ENCODE measurements at regions not wholly inside any gene's neighbourhood (a gene's known extent, or its start where the extent isn't known, plus 50 kb on each side); places are given as distances from the start of the nearest gene placed in this dataset.

DNA sequence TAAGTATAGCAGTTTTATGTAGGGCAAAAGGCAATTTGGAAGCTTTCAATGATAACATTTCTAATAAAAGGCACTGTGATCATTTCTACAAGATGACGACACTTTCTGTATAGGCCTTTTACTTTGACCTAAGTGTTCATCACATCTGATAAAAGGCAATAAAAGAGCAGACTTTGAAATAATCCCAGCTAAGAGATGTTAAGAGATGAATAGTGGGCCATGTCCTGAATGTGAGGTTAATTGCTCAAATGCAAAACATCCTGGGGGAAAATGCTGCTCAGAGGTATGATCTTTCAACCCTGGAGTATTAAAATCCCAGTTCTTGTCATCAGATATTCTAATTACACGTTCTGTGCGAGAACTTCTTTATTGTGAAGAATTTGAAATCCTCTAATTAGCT is 677.6 kb downstream of the SOCS6 start:
- no peaks in the 10 kb centered on the region for H3K36me3 ChIP-seq (ENCODE audit: control insufficient read depth, insufficient read depth, low read length)
- DNase-seq (ENCODE audit: low read depth, low spot score): no peak

DNA sequence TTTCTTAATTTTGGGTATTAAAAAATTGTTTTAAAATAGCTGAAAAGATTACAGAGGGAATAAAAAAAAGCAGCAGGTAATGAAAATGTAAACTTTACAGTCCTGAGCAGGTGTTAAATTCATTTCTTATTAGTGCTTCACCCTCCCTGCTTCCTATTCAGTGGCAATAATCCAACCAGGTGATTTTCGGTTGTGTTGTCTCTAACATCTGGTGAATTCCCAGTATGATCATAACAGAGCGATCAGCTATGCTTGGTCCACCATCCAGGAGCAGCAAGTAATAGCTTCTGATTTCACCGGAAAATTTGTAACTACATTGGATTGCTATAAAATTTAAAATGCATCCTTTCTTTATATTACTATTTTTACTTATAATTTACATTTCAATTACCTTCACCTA is 673.1 kb downstream of the SOCS6 start:
- Histone ChIP-seq H3K36me3 (ENCODE audit: control insufficient read depth, insufficient read depth, low read length) (no peaks in the 10 kb centered on the region), H3K4me1 (ENCODE audit: control insufficient read depth, insufficient read depth, low read length) (no peaks in the 10 kb centered on the region), H3K27me3 (ENCODE audit: control insufficient read depth, insufficient read depth, low read length) (no peaks in the 10 kb centered on the region), H3K9me3 (ENCODE audit: control insufficient read depth, insufficient read depth, low read length) (peaks cover 9% of the 10 kb centered on the region), H3K27ac (ENCODE audit: low read length) (no peak overlapping the region), H3K4me3 (ENCODE audit: low read length) (no peak overlapping the region)
- no peak for DNase-seq (ENCODE audit: low read depth, low spot score)
- no CpG with 5 or more reads among the region's 3 CpGs for WGBS (ENCODE audit: insufficient coverage, insufficient read length)

More for the DNA sequence above, 677.6 kb downstream of the SOCS6 start:
- H3K27ac ChIP-seq (ENCODE audit: low read length): no peak overlapping the region
- no peaks in the 10 kb centered on the region for H3K27me3 ChIP-seq (ENCODE audit: control insufficient read depth, insufficient read depth, low read length)
- no CpG with 5 or more reads among the region's 3 CpGs for WGBS (ENCODE audit: insufficient coverage, insufficient read length)
- no peak overlapping the region for H3K4me3 ChIP-seq (ENCODE audit: low read length)
- peaks cover 6% of the 10 kb centered on the region for H3K9me3 ChIP-seq (ENCODE audit: control insufficient read depth, insufficient read depth, low read length)
- H3K4me1 ChIP-seq (ENCODE audit: control insufficient read depth, insufficient read depth, low read length): no peaks in the 10 kb centered on the region

DNA sequence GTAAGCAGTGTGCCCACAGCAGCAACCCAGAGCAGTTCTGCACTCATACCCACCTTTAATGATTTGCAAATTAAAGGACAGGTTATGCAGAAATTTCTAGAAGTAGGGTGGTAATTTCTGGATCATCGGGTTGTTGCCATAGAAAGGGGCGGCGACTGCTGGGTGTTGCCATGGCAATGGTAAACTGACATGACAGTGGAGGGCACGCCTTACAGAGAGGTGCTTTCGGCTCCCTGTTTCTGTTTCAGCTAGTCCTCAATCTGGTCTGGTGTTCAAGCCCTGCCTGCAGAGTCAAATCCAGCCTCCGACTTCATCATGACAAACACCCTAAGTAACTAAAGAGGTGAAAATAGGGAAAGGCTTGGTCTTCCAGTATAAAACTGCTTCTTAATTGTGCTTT is 667.7 kb downstream of the SOCS6 start:
- DNase-seq (ENCODE audit: low read depth, low spot score): no peak
- no peaks in the 10 kb centered on the region for H3K27me3 ChIP-seq (ENCODE audit: control insufficient read depth, insufficient read depth, low read length)
- no CpG with 5 or more reads among the region's 6 CpGs for WGBS (ENCODE audit: insufficient coverage, insufficient read length)
- no peak overlapping the region for H3K4me3 ChIP-seq (ENCODE audit: low read length)
- no peaks in the 10 kb centered on the region for H3K36me3 ChIP-seq (ENCODE audit: control insufficient read depth, insufficient read depth, low read length)
- no peaks in the 10 kb centered on the region for H3K4me1 ChIP-seq (ENCODE audit: control insufficient read depth, insufficient read depth, low read length)
- H3K9me3 ChIP-seq (ENCODE audit: control insufficient read depth, insufficient read depth, low read length): peaks cover 10% of the 10 kb centered on the region
- H3K27ac ChIP-seq (ENCODE audit: low read length): no peak overlapping the region

DNA sequence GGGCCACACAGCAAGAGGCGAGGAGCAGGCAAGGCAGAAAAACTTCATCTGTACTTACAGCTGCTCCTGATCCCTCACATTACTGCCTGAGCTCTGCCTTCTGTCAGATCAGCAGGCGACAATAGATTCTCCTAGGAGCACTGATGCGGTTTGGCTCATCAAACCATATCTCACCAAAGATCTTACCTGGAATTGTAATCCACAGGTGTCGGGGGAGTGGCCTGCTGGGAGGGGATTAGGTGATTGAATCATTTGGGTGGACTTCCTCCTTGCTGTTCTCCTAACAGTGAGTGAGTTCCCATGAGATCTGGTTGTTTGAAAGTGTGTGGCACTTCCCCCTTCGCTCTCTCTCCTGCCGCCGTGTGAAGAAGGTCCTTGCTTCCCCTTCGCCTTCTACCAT is 647.3 kb downstream of the SOCS6 start:
- Histone ChIP-seq H3K4me3 (ENCODE audit: low read length) (no peak overlapping the region), H3K27ac (ENCODE audit: low read length) (no peak overlapping the region), H3K4me1 (ENCODE audit: control insufficient read depth, insufficient read depth, low read length) (no peaks in the 10 kb centered on the region), H3K27me3 (ENCODE audit: control insufficient read depth, insufficient read depth, low read length) (no peaks in the 10 kb centered on the region), H3K9me3 (ENCODE audit: control insufficient read depth, insufficient read depth, low read length) (peaks cover 2% of the 10 kb centered on the region; the same call in 1 of the 2 replicates), H3K36me3 (ENCODE audit: control insufficient read depth, insufficient read depth, low read length) (no peaks in the 10 kb centered on the region)
- no peak for DNase-seq (ENCODE audit: low read depth, low spot score)
- no CpG with 5 or more reads among the region's 8 CpGs for WGBS (ENCODE audit: insufficient coverage, insufficient read length)

DNA sequence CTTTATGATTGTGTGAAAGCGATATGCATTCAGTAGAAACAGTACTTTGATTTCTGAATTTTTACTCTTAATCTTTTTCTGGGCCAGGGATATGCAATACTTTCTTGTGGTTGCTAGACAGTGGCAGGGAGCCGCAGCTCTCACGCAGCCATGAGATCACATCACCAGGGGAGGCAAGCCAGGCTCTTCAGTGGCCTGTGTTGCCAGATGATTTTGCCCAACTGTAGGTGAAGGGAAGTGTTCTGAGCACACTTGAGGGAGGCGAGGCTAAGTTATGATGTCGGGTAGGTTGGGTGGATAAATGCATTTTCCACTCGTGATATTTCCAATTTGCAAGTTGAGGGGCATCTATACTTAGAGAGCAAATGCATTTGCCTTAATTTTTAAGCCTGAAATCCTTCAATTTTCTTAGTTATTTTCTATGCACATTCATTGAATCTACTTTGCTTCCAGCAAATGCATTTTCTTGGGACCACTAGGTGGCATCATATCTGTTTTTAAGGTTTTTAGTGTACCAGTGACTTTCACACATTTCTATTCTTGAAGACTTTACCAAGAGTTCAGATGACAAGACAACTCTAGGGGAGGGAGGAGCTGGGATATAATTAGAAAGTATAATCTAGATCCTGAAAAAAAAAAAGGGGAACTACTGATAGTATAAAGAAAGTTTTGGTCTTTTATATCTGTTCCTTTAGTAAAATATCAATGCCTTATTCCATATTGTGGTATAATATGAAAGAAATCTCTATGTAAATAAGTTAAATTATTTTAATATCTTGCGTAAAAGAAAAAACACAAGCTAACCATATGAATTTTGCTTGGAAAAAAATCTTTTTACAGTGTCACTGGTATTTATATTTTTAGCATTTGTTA is 643.3 kb downstream of the SOCS6 start:
- Histone ChIP-seq H3K4me1 (ENCODE audit: control insufficient read depth, insufficient read depth, low read length) (no peaks in the 10 kb centered on the region), H3K27me3 (ENCODE audit: control insufficient read depth, insufficient read depth, low read length) (no peaks in the 10 kb centered on the region), H3K4me3 (ENCODE audit: low read length) (no peak overlapping the region), H3K36me3 (ENCODE audit: control insufficient read depth, insufficient read depth, low read length) (no peaks in the 10 kb centered on the region), H3K9me3 (ENCODE audit: control insufficient read depth, insufficient read depth, low read length) (peaks cover 2% of the 10 kb centered on the region; the same call in 1 of the 2 replicates), H3K27ac (ENCODE audit: low read length) (no peak overlapping the region)
- DNase-seq (ENCODE audit: low read depth, low spot score): no peak
- WGBS (ENCODE audit: insufficient coverage, insufficient read length): no CpG with 5 or more reads among the region's 7 CpGs

DNA sequence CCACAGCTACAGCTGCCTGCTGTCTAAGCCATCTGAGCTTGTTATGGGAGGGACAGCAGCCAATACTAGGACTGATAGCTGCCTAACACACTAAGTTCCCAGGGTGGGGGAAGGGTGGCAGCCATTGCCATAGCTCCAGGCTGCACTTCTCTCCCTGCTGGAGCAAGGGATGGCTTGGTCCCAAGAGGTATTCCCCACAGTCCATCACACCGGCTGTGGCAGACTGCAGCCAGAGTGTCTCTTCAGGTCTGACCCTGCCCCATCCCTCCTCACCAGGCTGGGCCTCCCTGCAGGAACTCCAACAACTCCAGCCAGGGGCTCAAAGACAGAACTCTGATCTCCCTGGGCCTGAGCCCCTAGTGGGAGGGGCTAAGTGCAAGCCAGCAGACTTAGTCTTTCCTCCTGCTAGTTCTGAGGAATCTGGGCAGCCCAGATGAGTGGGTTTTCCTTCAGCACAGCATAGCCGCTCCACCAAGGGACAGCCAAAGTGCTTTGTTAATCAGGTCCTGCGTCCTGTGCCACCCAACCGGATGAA is 632.1 kb downstream of the SOCS6 start:
- H3K4me1 ChIP-seq (ENCODE audit: control insufficient read depth, insufficient read depth, low read length): no peaks in the 10 kb centered on the region
- no peaks in the 10 kb centered on the region for H3K27me3 ChIP-seq (ENCODE audit: control insufficient read depth, insufficient read depth, low read length)
- no CpG with 5 or more reads among the region's 4 CpGs for WGBS (ENCODE audit: insufficient coverage, insufficient read length)
- H3K27ac ChIP-seq (ENCODE audit: low read length): no peak overlapping the region
- peaks cover 10% of the 10 kb centered on the region for H3K9me3 ChIP-seq (ENCODE audit: control insufficient read depth, insufficient read depth, low read length)
- no peak for DNase-seq (ENCODE audit: low read depth, low spot score)
- H3K4me3 ChIP-seq (ENCODE audit: low read length): no peak overlapping the region
- H3K36me3 ChIP-seq (ENCODE audit: control insufficient read depth, insufficient read depth, low read length): no peaks in the 10 kb centered on the region

DNA sequence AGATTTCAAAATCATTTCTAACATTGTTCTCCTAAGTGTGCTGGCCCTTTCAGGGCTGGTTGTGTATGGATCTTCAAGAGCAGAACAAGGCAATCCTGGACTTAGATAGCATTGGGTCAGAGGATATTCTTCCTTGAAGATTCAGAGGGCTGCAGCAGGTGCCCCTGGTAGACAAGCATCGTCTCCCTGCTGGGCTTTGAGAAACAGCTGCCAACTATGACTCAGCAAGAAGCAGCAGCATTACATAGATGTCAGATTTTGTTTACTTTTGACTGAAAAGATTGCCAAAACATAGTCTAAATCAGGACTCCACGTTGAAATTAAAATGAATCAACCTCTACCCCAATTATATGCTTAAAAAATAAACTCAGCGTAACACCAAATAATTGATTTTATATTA is 618.8 kb downstream of the SOCS6 start:
- no peaks in the 10 kb centered on the region for H3K27me3 ChIP-seq (ENCODE audit: control insufficient read depth, insufficient read depth, low read length)
- no peak overlapping the region for H3K27ac ChIP-seq (ENCODE audit: low read length)
- H3K36me3 ChIP-seq (ENCODE audit: control insufficient read depth, insufficient read depth, low read length): no peaks in the 10 kb centered on the region
- H3K4me3 ChIP-seq (ENCODE audit: low read length): no peak overlapping the region
- 100% methylated on average over 1 of the region's 3 CpGs for WGBS (ENCODE audit: insufficient coverage, insufficient read length)
- no peak for DNase-seq (ENCODE audit: low read depth, low spot score)
- no peaks in the 10 kb centered on the region for H3K4me1 ChIP-seq (ENCODE audit: control insufficient read depth, insufficient read depth, low read length)
- H3K9me3 ChIP-seq (ENCODE audit: control insufficient read depth, insufficient read depth, low read length): peaks cover 3% of the 10 kb centered on the region

DNA sequence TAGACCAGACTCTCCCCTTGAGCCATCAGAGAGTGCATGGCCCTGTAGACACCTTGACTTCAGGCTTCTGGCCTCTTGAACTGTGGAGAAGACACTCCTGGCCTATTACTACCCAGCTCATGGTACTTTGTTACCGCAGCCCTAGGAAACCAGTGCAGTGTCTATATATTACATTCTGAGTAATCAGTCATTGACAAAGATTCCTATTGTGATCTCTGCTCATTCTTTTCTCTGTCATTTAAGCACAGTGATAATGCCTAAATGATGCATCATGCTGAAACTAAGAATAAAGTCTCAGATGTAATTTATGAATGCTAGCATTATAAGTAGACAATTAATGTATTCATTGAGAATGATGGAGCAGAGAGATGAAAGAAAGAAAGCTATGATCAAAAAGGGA is 603.5 kb downstream of the SOCS6 start:
- no peak overlapping the region for H3K4me3 ChIP-seq (ENCODE audit: low read length)
- H3K27ac ChIP-seq (ENCODE audit: low read length): no peak overlapping the region
- no peak for DNase-seq (ENCODE audit: low read depth, low spot score)
- no peaks in the 10 kb centered on the region for H3K27me3 ChIP-seq (ENCODE audit: control insufficient read depth, insufficient read depth, low read length)
- no CpG with 5 or more reads among the region's 1 CpG for WGBS (ENCODE audit: insufficient coverage, insufficient read length)
- peaks cover 6% of the 10 kb centered on the region for H3K9me3 ChIP-seq (ENCODE audit: control insufficient read depth, insufficient read depth, low read length)
- no peaks in the 10 kb centered on the region for H3K4me1 ChIP-seq (ENCODE audit: control insufficient read depth, insufficient read depth, low read length)
- H3K36me3 ChIP-seq (ENCODE audit: control insufficient read depth, insufficient read depth, low read length): no peaks in the 10 kb centered on the region

DNA sequence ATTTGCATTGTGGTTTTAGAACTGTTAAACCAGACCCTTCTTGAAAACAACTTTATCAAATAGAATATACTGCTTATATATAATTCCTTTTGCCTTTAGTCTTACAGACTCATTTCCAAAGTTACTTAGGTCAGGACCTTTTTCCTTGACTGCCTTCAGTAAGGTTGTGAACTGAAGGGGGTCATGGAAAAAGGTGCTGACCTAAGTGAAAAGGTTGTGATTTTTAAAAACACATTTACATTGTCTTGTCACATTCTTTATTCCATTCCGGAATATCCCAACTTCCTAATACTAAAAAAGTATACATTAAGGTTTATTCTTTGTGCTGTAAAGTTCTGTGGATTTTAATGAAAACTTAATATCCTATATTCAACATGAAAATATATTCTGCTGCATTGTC is 581.4 kb downstream of the SOCS6 start:
- no peaks in the 10 kb centered on the region for H3K4me1 ChIP-seq (ENCODE audit: control insufficient read depth, insufficient read depth, low read length)
- H3K9me3 ChIP-seq (ENCODE audit: control insufficient read depth, insufficient read depth, low read length): peaks cover 1% of the 10 kb centered on the region
- no peaks in the 10 kb centered on the region for H3K36me3 ChIP-seq (ENCODE audit: control insufficient read depth, insufficient read depth, low read length)
- no peak overlapping the region for H3K4me3 ChIP-seq (ENCODE audit: low read length)
- WGBS (ENCODE audit: insufficient coverage, insufficient read length): no CpG with 5 or more reads among the region's 1 CpG
- H3K27ac ChIP-seq (ENCODE audit: low read length): no peak overlapping the region
- H3K27me3 ChIP-seq (ENCODE audit: control insufficient read depth, insufficient read depth, low read length): no peaks in the 10 kb centered on the region
- DNase-seq (ENCODE audit: low read depth, low spot score): no peak

DNA sequence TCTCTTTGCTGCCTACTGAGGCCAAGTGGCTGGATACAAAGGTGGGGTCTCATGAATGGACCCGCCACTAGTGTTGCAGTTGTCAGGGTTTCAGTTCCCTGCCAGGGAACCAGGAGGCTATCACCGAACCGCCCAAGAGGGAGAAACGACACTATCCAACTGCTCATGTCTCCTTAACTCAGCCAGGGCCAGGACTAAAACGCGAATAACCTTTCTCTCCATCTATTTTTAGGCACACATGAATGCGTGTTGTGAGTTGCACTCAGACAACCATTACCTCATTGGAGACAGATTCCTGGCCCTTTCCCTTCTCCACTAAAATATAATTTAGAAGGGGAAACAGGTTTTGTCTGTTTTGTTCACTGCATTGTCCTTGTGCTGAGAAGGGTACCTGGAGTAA is 559.5 kb downstream of the SOCS6 start:
- no peaks in the 10 kb centered on the region for H3K36me3 ChIP-seq (ENCODE audit: control insufficient read depth, insufficient read depth, low read length)
- H3K27me3 ChIP-seq (ENCODE audit: control insufficient read depth, insufficient read depth, low read length): no peaks in the 10 kb centered on the region
- no peak overlapping the region for H3K27ac ChIP-seq (ENCODE audit: low read length)
- H3K4me1 ChIP-seq (ENCODE audit: control insufficient read depth, insufficient read depth, low read length): no peaks in the 10 kb centered on the region
- no peak for DNase-seq (ENCODE audit: low read depth, low spot score)
- WGBS (ENCODE audit: insufficient coverage, insufficient read length): no CpG with 5 or more reads among the region's 7 CpGs
- H3K4me3 ChIP-seq (ENCODE audit: low read length): no peak overlapping the region
- peaks cover 10% of the 10 kb centered on the region for H3K9me3 ChIP-seq (ENCODE audit: control insufficient read depth, insufficient read depth, low read length)

DNA sequence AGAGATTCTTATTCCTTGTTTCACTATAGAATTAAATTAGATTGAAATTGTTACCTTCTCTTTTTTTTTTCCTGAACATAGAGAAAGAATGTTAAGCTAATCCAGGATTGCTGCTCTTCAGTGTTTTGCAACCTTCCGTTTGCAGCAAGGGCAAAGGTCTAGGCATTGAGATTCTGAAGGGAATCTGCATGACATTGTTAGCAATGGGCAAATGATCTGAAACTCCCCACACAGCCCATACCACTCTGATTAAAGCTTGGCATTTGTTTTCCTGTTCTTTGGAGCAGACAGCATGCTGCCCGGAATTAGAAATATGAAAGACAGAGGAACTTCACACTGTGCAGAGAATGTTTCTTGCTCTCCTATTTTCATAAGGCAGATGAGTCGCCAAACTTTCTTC is 551.8 kb downstream of the SOCS6 start:
- no peaks in the 10 kb centered on the region for H3K27me3 ChIP-seq (ENCODE audit: control insufficient read depth, insufficient read depth, low read length)
- no peaks in the 10 kb centered on the region for H3K36me3 ChIP-seq (ENCODE audit: control insufficient read depth, insufficient read depth, low read length)
- H3K4me3 ChIP-seq (ENCODE audit: low read length): no peak overlapping the region
- no peak overlapping the region for H3K27ac ChIP-seq (ENCODE audit: low read length)
- DNase-seq (ENCODE audit: low read depth, low spot score): no peak
- no CpG with 5 or more reads among the region's 3 CpGs for WGBS (ENCODE audit: insufficient coverage, insufficient read length)
- H3K9me3 ChIP-seq (ENCODE audit: control insufficient read depth, insufficient read depth, low read length): peaks cover 6% of the 10 kb centered on the region
- no peaks in the 10 kb centered on the region for H3K4me1 ChIP-seq (ENCODE audit: control insufficient read depth, insufficient read depth, low read length)
